GM18868 (cell line): ENCODE measurements at regions not wholly inside any gene's neighbourhood (a gene's known extent, or its start where the extent isn't known, plus 50 kb on each side); places are given as distances from the start of the nearest gene placed in this dataset.

Experiments
- ATAC-seq: cut with Tn5 transposase; IDR thresholded peaks from one replicate; pipeline ENCODE4 v1.9.1; 2021; ENCODE audit warnings: mild to moderate bottlenecking, moderate library complexity; ENCODE audit not compliant: unreplicated experiment

DNA sequence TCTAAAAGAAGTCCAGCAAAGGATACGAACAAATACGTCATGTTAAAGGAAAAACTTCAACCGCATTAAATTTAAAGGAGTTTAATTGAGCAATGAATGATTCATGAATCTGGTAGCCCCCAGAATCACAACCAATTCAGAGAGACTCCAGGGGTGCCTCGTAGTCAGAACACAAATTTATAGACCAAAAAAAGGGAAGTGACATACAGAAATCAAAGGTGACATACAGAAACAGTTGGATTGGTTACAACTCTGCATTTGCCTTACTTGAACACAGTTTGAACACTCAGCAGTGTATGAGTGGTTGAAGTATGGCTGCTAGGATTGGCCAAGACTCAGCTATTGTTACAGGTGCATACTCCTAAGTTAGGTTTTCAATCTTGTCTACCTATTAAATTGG, 59.5 kb upstream of the SERP2 start:
- peak; percentile 55 for ATAC-seq

DNA sequence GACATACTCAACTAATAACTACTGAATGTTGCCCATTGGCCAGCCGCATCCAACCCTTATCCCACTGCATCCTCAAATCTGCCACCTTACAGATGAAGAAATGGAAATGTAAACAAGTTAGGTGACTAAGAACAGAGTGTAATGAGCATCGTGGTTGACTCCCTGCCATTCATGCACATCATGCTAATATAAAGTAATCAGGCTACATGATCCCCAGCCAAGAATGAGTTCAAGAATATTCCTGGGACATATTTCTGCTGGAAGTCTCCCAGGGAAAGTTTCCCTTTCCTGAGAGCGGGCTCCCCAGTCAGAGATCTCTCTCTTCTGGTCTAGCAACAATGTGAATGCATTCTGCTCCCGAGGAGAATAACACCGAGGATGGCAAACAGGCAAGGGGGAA, 55.9 kb upstream of the SERP2 start:
- no peak for ATAC-seq

DNA sequence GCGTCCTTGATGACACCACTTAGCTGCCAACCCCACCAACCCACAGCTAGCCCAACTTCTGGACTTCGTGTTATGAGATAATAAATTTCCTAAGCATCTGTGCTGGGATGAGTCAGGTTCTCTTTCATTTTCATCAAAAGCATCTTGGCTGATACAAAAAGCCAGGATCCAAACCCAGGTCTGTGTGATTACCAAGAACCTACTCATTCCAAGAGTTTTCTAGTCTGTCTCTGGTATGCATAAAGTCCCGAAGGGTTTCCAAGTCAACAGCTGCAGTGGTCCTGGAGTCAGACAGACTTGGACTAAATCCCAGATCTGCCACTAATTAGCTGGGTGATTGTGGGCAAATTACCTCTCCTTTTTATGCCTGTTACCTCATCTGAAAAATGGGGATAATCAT, 55.5 kb upstream of the SERP2 start:
- ATAC-seq: no peak

DNA sequence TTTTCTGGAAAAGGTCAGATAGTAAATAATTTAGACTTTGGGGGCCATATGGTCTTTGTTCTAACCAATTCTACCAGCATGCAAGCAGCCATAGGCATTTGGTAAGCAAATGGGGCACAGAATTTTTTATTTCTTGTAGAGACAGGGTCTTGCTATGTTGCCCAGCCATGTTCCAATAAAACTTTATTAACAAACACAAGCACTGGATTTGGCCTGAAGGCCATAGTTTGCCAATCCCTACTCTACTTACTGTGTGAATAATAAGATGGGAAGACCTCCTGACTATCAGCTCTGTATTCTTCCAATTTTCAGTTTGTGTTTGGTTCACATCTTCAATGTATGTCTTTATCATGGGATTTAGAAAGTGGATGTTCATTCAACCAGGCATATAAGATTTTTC, 53.0 kb upstream of the SERP2 start:
- no peak for ATAC-seq

DNA sequence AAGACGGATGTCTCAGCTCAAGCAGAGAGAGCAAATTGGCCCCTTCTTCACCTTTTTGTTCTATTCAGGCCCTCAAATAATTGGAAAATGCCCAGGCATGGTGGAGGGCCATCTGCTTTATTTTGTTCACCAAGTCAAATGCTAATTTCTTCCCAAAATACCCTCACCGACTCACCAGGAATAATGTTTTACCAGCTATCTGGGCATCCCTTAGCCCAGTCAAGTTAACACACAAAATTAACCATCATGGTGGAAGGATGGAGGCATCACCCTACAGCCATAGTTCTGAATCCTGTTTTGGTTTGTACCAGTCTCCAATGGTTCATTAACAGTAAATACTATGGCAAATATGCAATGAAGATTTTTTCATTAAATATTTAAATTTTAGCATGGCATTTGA, 51.7 kb upstream of the SERP2 start:
- ATAC-seq: no peak

DNA sequence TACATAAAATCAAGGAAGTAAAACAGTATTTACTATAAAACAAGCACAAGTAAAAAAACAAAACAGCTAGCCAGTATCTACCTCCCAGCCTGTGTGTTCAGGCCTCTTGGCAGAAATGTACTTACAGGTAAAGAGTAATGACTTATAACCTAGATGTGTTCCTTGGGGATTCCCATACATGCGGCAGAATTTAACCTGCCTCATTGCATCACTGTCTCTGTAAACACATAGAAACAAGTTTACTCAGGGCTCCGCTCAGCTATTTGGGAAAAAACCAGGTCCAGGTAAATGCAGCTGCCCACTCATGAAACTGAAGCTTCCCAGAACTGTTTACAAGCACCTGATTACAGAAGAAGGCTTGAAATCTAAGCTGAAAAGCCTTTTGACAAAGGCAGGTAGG, 50.7 kb upstream of the SERP2 start:
- no peak for ATAC-seq

DNA sequence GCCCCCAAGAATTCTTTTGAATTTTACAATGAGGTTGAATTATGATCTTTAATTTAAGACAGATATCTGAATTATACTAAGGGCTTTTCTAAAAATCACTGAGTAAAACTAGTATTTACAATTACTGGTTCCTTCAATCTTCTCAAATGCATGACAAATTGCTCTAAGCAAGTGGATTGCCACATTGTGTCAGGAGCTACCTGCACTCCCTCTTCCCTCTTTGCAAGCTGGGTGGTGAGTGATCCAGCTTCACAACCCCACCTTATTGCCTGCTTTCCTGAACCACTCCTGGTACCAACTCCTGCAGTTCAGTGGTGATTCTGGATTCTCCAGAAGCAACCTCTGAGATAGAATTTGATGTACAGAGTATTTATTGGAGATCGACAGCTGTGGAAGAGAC, 49.9 kb upstream of the SERP2 start:
- no peak for ATAC-seq
